NAMALWA (cell line): ENCODE measurements at regions not wholly inside any gene's neighbourhood (a gene's known extent, or its start where the extent isn't known, plus 50 kb on each side); places are given as distances from the start of the nearest gene placed in this dataset.
"Not testable (repeated sequence)": the region's sequence is repeated elsewhere in the genome, so short reads cannot be mapped to it uniquely, and the experiment has no call there.

Source experiments
- DNase-seq: peaks from one replicate; pipeline ENCODE4 v3.0.0-alpha.2; 2015; ENCODE audit warnings: low spot score

GRCh38 chr4:14313757-14314156, 686.2 kb upstream of the BOD1L1 start:
- no peak for DNase-seq

GRCh38 chr4:14315129-14315528, 687.2 kb upstream of the CPEB2 start:
- DNase-seq: no peak

GRCh38 chr4:14317351-14317750, 684.9 kb upstream of the CPEB2 start:
- DNase-seq: no peak

GRCh38 chr4:14318671-14319070, 683.6 kb upstream of the CPEB2 start:
- no peak for DNase-seq

- no peak for DNase-seq
These were observed 680.6 kb upstream of the CPEB2 start for GRCh38 chr4:14321723-14322122.

GRCh38 chr4:14323191-14323590, 679.1 kb upstream of the CPEB2 start:
- no peak for DNase-seq

- DNase-seq: no peak
These were observed 673.1 kb upstream of the CPEB2 start for GRCh38 chr4:14329228-14329627.

GRCh38 chr4:14333616-14334015, 668.7 kb upstream of the CPEB2 start:
- no peak for DNase-seq

GRCh38 chr4:14334166-14334565, 668.1 kb upstream of the CPEB2 start:
- no peak for DNase-seq

- DNase-seq: no peak
These were observed 666.4 kb upstream of the CPEB2 start for GRCh38 chr4:14335872-14336271.

- DNase-seq: no peak
These were observed 665.6 kb upstream of the CPEB2 start for GRCh38 chr4:14336656-14337055.

GRCh38 chr4:14337892-14338584, 664.2 kb upstream of the CPEB2 start:
- no peak for DNase-seq

- no peak for DNase-seq
These were observed 663.6 kb upstream of the CPEB2 start for GRCh38 chr4:14338585-14339265.

GRCh38 chr4:14339715-14340114, 662.6 kb upstream of the CPEB2 start:
- DNase-seq: no peak

- DNase-seq: no peak
These were observed 662.0 kb upstream of the CPEB2 start for GRCh38 chr4:14340321-14340720.

GRCh38 chr4:14343961-14344360, 658.3 kb upstream of the CPEB2 start:
- DNase-seq: no peak

GRCh38 chr4:14345356-14345775, 656.9 kb upstream of the CPEB2 start:
- DNase-seq: no peak

- no peak for DNase-seq
These were observed 654.8 kb upstream of the CPEB2 start for GRCh38 chr4:14347526-14347925.

- DNase-seq: no peak
These were observed 653.8 kb upstream of the CPEB2 start for GRCh38 chr4:14348506-14348905.

- DNase-seq: not testable (repeated sequence)
These were observed 643.6 kb upstream of the CPEB2 start for GRCh38 chr4:14358544-14359160.

- no peak for DNase-seq
These were observed 642.3 kb upstream of the CPEB2 start for GRCh38 chr4:14359991-14360390.

- DNase-seq: no peak
These were observed 641.2 kb upstream of the CPEB2 start for GRCh38 chr4:14361084-14361483.

- no peak for DNase-seq
These were observed 639.9 kb upstream of the CPEB2 start for GRCh38 chr4:14362385-14362784.
